K562 (cell line): ENCODE measurements at regions not wholly inside any gene's neighbourhood (a gene's known extent, or its start where the extent isn't known, plus 50 kb on each side); places are given as distances from the start of the nearest gene placed in this dataset.

Experiments
- ATAC-seq: fragments of 200-7000 bp; cut with Tn5 transposase; 3 replicates; pipeline ENCODE4 v1.9.1; 2020; ENCODE audit warnings: moderate library complexity
- BruUV-seq: library from RNA; stranded (reverse); fragments of 400-500 nt; replicated peaks from 2 replicates; lab custom pipeline; 2021; lab: Mats Ljungman, UMichigan
- CTCF ChIA-PET: fragments of 300-600 bp; formaldehyde crosslinking; extraction: SDS; loops from one replicate; lab custom pipeline; 2021; ENCODE audit warnings: low intra/inter-chr PET ratio; lab: Yijun Ruan, JAX
- POLR2A ChIA-PET: fragments of 300-600, 350-650 bp; sonication (Branson Sonifier 250); formaldehyde crosslinking; extraction: SDS; loops from one replicate; lab custom pipeline; 2021; ENCODE audit warnings: antibody characterized with exemption, inconsistent platforms; lab: Yijun Ruan, JAX
- DNase-seq, 4 experiments: peaks; one replicate each; pipeline versions ENCODE4 v3.0.0 to v3.0.0-alpha.2; 2011 to 2018; ENCODE audit warnings: low spot score in 3 of 4, mixed read lengths in 3 of 4; ENCODE audit errors: extremely low read depth in 1 of 4
- FAIRE-seq: peaks from 2 replicates; lab custom pipeline; 2011; peaks lifted over from hg19 to GRCh38; lab: Jason Lieb, UNC
- H2AFZ ChIP-seq: 2 replicates; pipeline ENCODE4 v1.6.0; 2011; ENCODE audit warnings: low read depth, low read length, control low read depth, inconsistent platforms
- H3K27ac ChIP-seq: fragments of 200-600 bp; 3 replicates; pipeline ENCODE4 v1.8.0; 2011; ENCODE audit warnings: low read depth, mild to moderate bottlenecking, control low read depth, inconsistent platforms, low read length, moderate library complexity, mixed read lengths; ENCODE audit errors: extremely low read depth
- H3K27me3 ChIP-seq, 2 experiments: fragments of 300-600 bp in 1 of 2; 2 replicates in 1 of 2; 3 replicates in 1 of 2; pipeline versions ENCODE4 v1.6.0 to v1.8.0; 2011; ENCODE audit warnings: inconsistent platforms in 2 of 2, low read length in 2 of 2, mild to moderate bottlenecking in 1 of 2, mixed read lengths in 1 of 2, moderate library complexity in 1 of 2; ENCODE audit not compliant: control insufficient read depth in 2 of 2, insufficient read depth in 2 of 2
- H3K36me3 ChIP-seq: fragments of 300-600 bp; 3 replicates; pipeline ENCODE4 v1.8.0; 2011; ENCODE audit warnings: mild to moderate bottlenecking, low read length, inconsistent platforms; ENCODE audit not compliant: control insufficient read depth, insufficient read depth
- H3K4me1 ChIP-seq, 2 experiments: fragments of 200-600 bp in 1 of 2; replicated peaks in 1 of 2; 2 replicates in 1 of 2; 3 replicates in 1 of 2; pipeline versions ENCODE4 v1.5.1 to v1.8.0; 2011; ENCODE audit warnings: inconsistent platforms in 2 of 2, low read length in 2 of 2, mild to moderate bottlenecking in 1 of 2, mixed read lengths in 1 of 2, moderate library complexity in 1 of 2; ENCODE audit not compliant: control insufficient read depth in 2 of 2, insufficient read depth in 2 of 2
- H3K4me2 ChIP-seq: 2 replicates; pipeline ENCODE4 v1.6.1; 2011; ENCODE audit warnings: low read length, control low read depth, inconsistent platforms, mixed read lengths; ENCODE audit not compliant: insufficient read depth
- H3K4me3 ChIP-seq: fragments of 200-600 bp; sonication (generic), shearing (Covaris generic); 2 replicates; pipeline ENCODE4 v1.5.1; 2016; ENCODE audit warnings: control low read depth, inconsistent platforms
- H3K79me2 ChIP-seq: fragments of 200-600 bp; 3 replicates; pipeline ENCODE4 v1.8.0; 2011; ENCODE audit warnings: low read length, inconsistent platforms; ENCODE audit not compliant: control insufficient read depth, insufficient read depth
- H3K9ac ChIP-seq, 2 experiments: 2 replicates each; pipeline versions ENCODE4 v1.6.0 to v1.6.1; 2011; ENCODE audit warnings: low read depth in 2 of 2, low read length in 2 of 2, control low read depth in 1 of 2, inconsistent platforms in 1 of 2, mild to moderate bottlenecking in 1 of 2, mixed read lengths in 1 of 2; ENCODE audit not compliant: insufficient read depth in 1 of 2
- H3K9me1 ChIP-seq: one replicate; pipeline ENCODE4 v1.6.0; 2011; ENCODE audit warnings: inconsistent platforms, mild to moderate bottlenecking, low read length, moderate library complexity; ENCODE audit not compliant: control insufficient read depth, insufficient read depth
- H3K9me3 ChIP-seq: replicated peaks from 2 replicates; pipeline ENCODE4 v1.5.1; 2011; ENCODE audit warnings: low read depth, low read length, inconsistent platforms; ENCODE audit not compliant: control insufficient read depth, insufficient read depth
- H4K20me1 ChIP-seq: replicated peaks from 2 replicates; pipeline ENCODE4 v1.6.1; 2011; ENCODE audit warnings: low read length, inconsistent platforms, mixed read lengths; ENCODE audit not compliant: control insufficient read depth, insufficient read depth
- ARID3B ChIP-seq: fragments of 250-450 bp; sonication (Bioruptor Pico); IDR thresholded peaks from 2 replicates; pipeline ENCODE4 v1.4.0; 2020; ENCODE audit warnings: borderline replicate concordance
- CXXC5 ChIP-seq: fragments of 250-450 bp; sonication (Bioruptor Pico); IDR thresholded peaks from 2 replicates; pipeline ENCODE4 v1.8.0; 2022; ENCODE audit warnings: inconsistent platforms, mild to moderate bottlenecking, moderate library complexity
- NFYB ChIP-seq: IDR thresholded peaks from 2 replicates; pipeline ENCODE4 v1.6.1; 2011; ENCODE audit warnings: mild to moderate bottlenecking, moderate library complexity; ENCODE audit not compliant: insufficient read length; ENCODE audit errors: extremely low read depth
- PHF8 ChIP-seq: fragments of 200-600 bp; sonication (generic); IDR thresholded peaks from 2 replicates; pipeline ENCODE4 v1.6.1; 2012; ENCODE audit warnings: mixed run types, mild to moderate bottlenecking, inconsistent platforms, low read length, moderate library complexity, borderline replicate concordance
- RREB1 ChIP-seq: fragments of 250-450 bp; sonication (Bioruptor Pico); IDR thresholded peaks from 2 replicates; pipeline ENCODE4 v1.4.0; 2020
- USF2 ChIP-seq: sonication (generic); formaldehyde crosslinking; IDR thresholded peaks from 2 replicates; pipeline ENCODE4 v1.5.0; 2020; ENCODE audit warnings: missing genetic modification reagents
- ZNF124 ChIP-seq: sonication (generic); formaldehyde crosslinking; IDR thresholded peaks from 2 replicates; pipeline ENCODE4 v1.8.1; 2022; ENCODE audit warnings: missing genetic modification reagents
- ZNF384 ChIP-seq: IDR thresholded peaks from 2 replicates; pipeline ENCODE4 v1.6.1; 2012; ENCODE audit warnings: low read depth, low read length, improper control_type of control experiment
- WGBS: fragments of 100-300 bp; shearing (Covaris generic); methylation state at CpG from one replicate; pipeline ENCODE4 v1.1.6; 2016; ENCODE audit warnings: low coverage, mixed read lengths; ENCODE audit not compliant: insufficient coverage; ENCODE audit errors: missing lambda C conversion rate; 5-methylcytosine and 5-hydroxymethylcytosine counted together
- in situ Hi-C: fragments of 300-500 bp; cut with MboI; formaldehyde crosslinking; loops from 4 replicates; pipeline ENCODE4 v1.15.0; 2018; ENCODE audit warnings: inconsistent platforms, mixed read lengths
- intact Hi-C: fragments of 100-400 bp; cut with micrococcal nuclease; formaldehyde crosslinking; loops from 2 replicates; pipeline ENCODE4 v1.14.2; 2022

- H3K4me2 ChIP-seq = no peak overlapping the region
- intact Hi-C loops = no loop called here
- H3K79me2 ChIP-seq = no peaks in the 10 kb centered on the region
- no peak overlapping the region for H3K27ac ChIP-seq
- ATAC-seq (no peak), FAIRE-seq (no peak), DNase-seq (no peak)
- no peak overlapping the region for H3K4me3 ChIP-seq
- in situ Hi-C loops = no loop called here
- no peak overlapping the region for H3K9ac ChIP-seq
- no peaks in the 10 kb centered on the region for H3K9me1 ChIP-seq
- no peaks in the 10 kb centered on the region for H3K36me3 ChIP-seq
- H3K9me3 ChIP-seq = no peaks in the 10 kb centered on the region
- H2AFZ ChIP-seq = no peak overlapping the region
- 11% methylated on average over 2 of the region's 2 CpGs for WGBS
- peaks cover 0 to 5% of the 10 kb centered on the region in 2 experiments; a peak in 3 of 5 replicates for H3K27me3 ChIP-seq
- CTCF ChIA-PET = no interaction called here
- TF ChIP-seq ZNF384 (no peak), ARID3B (CRISPR knock-in tag) (no peak), ZNF124 (CRISPR knock-in tag) (no peak), CXXC5 (CRISPR knock-in tag) (no peak), PHF8 (no peak), RREB1 (CRISPR knock-in tag) (no peak), USF2 (CRISPR knock-in tag) (no peak), NFYB (no peak)
- BruUV-seq = no TSS peak
- no peaks in the 10 kb centered on the region for H4K20me1 ChIP-seq
- H3K4me1 ChIP-seq = no peaks in the 10 kb centered on the region
- POLR2A ChIA-PET = no interaction called here
Observed at GRCh38 chr12:5257763-5258495, 174.0 kb upstream of the NTF3 start.
